SU-DHL-6 (cell line): ENCODE measurements at regions not wholly inside any gene's neighbourhood (a gene's known extent, or its start where the extent isn't known, plus 50 kb on each side); places are given as distances from the start of the nearest gene placed in this dataset.

Experiments used
- H2AFZ ChIP-seq: fragments of 200-600 bp; sonication (generic); 2 replicates; pipeline ENCODE4 v1.6.1; 2014; ENCODE audit warnings: low read depth, mild to moderate bottlenecking, moderate library complexity, mixed read lengths, antibody characterized with exemption, low read length; ENCODE audit not compliant: severe bottlenecking
- H3F3A ChIP-seq: fragments of 200-600 bp; shearing (Covaris generic); 2 replicates; pipeline ENCODE4 v1.6.0; 2016; ENCODE audit warnings: antibody characterized with exemption, mild to moderate bottlenecking; ENCODE audit not compliant: insufficient read depth
- H3K27ac ChIP-seq: fragments of 200-600 bp; sonication (generic); 2 replicates; pipeline ENCODE4 v1.5.1; 2016; ENCODE audit warnings: low read depth, mild to moderate bottlenecking, low read length, moderate library complexity, mixed read lengths
- H3K27me3 ChIP-seq: fragments of 200-600 bp; sonication (generic), shearing (Covaris generic); 2 replicates; pipeline ENCODE4 v1.6.0; 2014; ENCODE audit warnings: mild to moderate bottlenecking, low read length
- H3K36me3 ChIP-seq: fragments of 200-600 bp; sonication (generic); 2 replicates; pipeline ENCODE4 v1.6.1; 2014; ENCODE audit warnings: mild to moderate bottlenecking, low read length, mixed read lengths
- H3K4me2 ChIP-seq: fragments of 300-600, 200-600 bp; shearing (Covaris generic), sonication (generic); 2 replicates; pipeline ENCODE4 v1.6.0; 2014; ENCODE audit warnings: low read length, low read depth, mild to moderate bottlenecking; ENCODE audit not compliant: poor library complexity, severe bottlenecking
- H3K4me3 ChIP-seq: fragments of 200-600 bp; sonication (generic); 2 replicates; pipeline ENCODE4 v1.5.1; 2014; ENCODE audit warnings: antibody characterized with exemption, low read length, mild to moderate bottlenecking, mixed read lengths; ENCODE audit not compliant: insufficient read depth, poor library complexity, severe bottlenecking
- H3K79me2 ChIP-seq: fragments of 200-600 bp; sonication (generic); 2 replicates; pipeline ENCODE4 v1.6.1; 2014; ENCODE audit warnings: mild to moderate bottlenecking, low read length, moderate library complexity; ENCODE audit not compliant: insufficient read depth
- H3K9ac ChIP-seq: fragments of 200-600 bp; sonication (generic); 2 replicates; pipeline ENCODE4 v1.7.0; 2014; ENCODE audit warnings: mild to moderate bottlenecking, low read length
- H3K9me2 ChIP-seq: fragments of 200-600 bp; sonication (generic); replicated peaks from 2 replicates; pipeline ENCODE4 v1.6.1; 2014; ENCODE audit warnings: low read length; ENCODE audit not compliant: insufficient read depth
- H3K9me3 ChIP-seq: fragments of 200-600 bp; sonication (generic); 2 replicates; pipeline ENCODE4 v1.6.1; 2014; ENCODE audit warnings: low read length, mixed read lengths; ENCODE audit not compliant: insufficient read depth
- H4K20me1 ChIP-seq: fragments of 200-600 bp; sonication (generic); 2 replicates; pipeline ENCODE4 v1.6.1; 2014; ENCODE audit warnings: low read depth, mild to moderate bottlenecking, antibody characterized with exemption, low read length, moderate library complexity, mixed read lengths
- EZH2phosphoT487 ChIP-seq: fragments of 200-600 bp; sonication (generic), shearing (Covaris generic); conservative IDR thresholded peaks from 2 replicates; pipeline ENCODE4 v1.6.1; 2018; ENCODE audit warnings: mild to moderate bottlenecking, antibody characterized with exemption, low read length, moderate library complexity, mixed read lengths
- TF ChIP-seq, protein P1 (sequence below): fragments of 200-600 bp; sonication (generic); IDR thresholded peaks from one replicate; pipeline ENCODE4 v1.5.1; 2017; ENCODE audit warnings: antibody characterized with exemption, mild to moderate bottlenecking, low read length, moderate library complexity; ENCODE audit not compliant: insufficient read depth, poor library complexity, severe bottlenecking

DNA sequence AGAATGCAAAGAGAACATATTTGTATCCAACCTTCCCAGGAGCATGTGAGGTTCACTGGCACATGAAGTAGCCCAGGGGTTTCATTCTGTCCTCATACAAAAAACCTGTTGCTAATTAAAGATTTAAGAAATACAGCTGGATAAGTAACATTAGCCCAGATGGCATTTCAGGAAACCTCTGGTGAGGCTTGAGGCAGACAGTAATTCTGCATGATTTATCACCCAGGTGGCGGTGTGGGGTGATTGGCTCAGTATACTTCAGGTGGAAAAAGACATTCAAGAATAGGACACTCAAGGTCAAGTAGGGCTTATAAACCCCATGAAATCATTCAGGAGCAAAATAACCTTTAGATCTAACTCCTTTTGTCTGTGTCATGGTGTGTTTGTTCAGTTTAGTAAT is 237.4 kb downstream of the RNF144A start:
- no peak overlapping the region for H3K4me3 ChIP-seq
- no peak overlapping the region for H3K9ac ChIP-seq
- no peaks in the 10 kb centered on the region for H3K79me2 ChIP-seq
- H3K9me2 ChIP-seq: no peaks in the 10 kb centered on the region
- no peak overlapping the region for H3K27ac ChIP-seq
- no peaks in the 10 kb centered on the region for H3F3A ChIP-seq
- H3K27me3 ChIP-seq: no peaks in the 10 kb centered on the region
- TF ChIP-seq, protein P1, sequence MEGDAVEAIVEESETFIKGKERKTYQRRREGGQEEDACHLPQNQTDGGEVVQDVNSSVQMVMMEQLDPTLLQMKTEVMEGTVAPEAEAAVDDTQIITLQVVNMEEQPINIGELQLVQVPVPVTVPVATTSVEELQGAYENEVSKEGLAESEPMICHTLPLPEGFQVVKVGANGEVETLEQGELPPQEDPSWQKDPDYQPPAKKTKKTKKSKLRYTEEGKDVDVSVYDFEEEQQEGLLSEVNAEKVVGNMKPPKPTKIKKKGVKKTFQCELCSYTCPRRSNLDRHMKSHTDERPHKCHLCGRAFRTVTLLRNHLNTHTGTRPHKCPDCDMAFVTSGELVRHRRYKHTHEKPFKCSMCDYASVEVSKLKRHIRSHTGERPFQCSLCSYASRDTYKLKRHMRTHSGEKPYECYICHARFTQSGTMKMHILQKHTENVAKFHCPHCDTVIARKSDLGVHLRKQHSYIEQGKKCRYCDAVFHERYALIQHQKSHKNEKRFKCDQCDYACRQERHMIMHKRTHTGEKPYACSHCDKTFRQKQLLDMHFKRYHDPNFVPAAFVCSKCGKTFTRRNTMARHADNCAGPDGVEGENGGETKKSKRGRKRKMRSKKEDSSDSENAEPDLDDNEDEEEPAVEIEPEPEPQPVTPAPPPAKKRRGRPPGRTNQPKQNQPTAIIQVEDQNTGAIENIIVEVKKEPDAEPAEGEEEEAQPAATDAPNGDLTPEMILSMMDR: no peak
- TF ChIP-seq EZH2phosphoT487: no peak
- H3K4me2 ChIP-seq: no peak overlapping the region
- H4K20me1 ChIP-seq: no peaks in the 10 kb centered on the region
- no peaks in the 10 kb centered on the region for H3K36me3 ChIP-seq
- no peak overlapping the region for H2AFZ ChIP-seq
- H3K9me3 ChIP-seq: no peaks in the 10 kb centered on the region

DNA sequence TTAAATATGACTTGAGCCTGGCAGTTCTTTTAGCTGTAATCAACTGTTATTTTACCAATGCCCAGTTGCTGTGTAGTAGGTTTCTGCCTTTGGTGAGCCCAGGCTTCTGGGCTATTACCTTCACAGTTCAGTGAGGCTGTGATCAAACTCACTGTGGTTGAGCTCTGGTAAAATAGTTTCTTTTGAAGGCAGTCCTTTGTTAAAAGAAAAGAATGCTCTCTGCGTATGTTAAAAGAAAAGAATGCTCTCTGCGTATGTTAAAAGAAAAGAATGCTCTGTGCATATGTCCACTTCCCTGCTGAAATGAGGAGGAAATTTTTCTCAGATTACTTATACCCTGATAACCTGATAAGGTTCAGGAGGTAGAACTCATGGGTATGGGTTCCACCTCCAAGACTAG is 244.3 kb downstream of the RNF144A start:
- Histone ChIP-seq H3K27me3 (no peaks in the 10 kb centered on the region), H2AFZ (no peak overlapping the region), H3K9me3 (no peaks in the 10 kb centered on the region), H3F3A (no peaks in the 10 kb centered on the region), H3K4me3 (no peak overlapping the region), H4K20me1 (no peaks in the 10 kb centered on the region), H3K4me2 (no peak overlapping the region), H3K36me3 (no peaks in the 10 kb centered on the region), H3K79me2 (no peaks in the 10 kb centered on the region), H3K9ac (no peak overlapping the region), H3K27ac (no peak overlapping the region), H3K9me2 (no peaks in the 10 kb centered on the region)
- TF ChIP-seq, protein P1: no peak
- TF ChIP-seq EZH2phosphoT487: no peak

DNA sequence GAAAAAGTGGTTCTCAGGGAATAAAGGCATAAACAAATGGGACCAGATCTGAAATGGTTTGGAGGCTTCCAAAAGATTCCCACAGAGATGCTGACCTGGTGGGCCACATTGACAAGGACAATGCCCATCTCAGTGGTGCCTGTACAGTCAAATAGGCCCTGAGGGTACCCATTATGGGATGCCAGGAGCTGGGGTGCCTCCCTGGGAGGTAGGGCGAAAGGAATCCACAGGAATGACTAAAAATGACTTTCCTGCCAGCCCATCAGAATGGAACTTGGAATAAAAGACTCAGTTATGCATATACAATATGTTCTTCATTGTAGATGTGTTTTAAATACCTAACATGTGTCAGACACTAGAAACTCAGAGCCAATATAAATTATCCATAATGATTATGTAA is 248.5 kb downstream of the RNF144A start:
- Histone ChIP-seq H3K9me3 (no peaks in the 10 kb centered on the region), H3K4me3 (no peak overlapping the region), H3K9me2 (no peaks in the 10 kb centered on the region), H3K36me3 (no peaks in the 10 kb centered on the region), H3K27ac (no peak overlapping the region), H3K79me2 (no peaks in the 10 kb centered on the region), H3K4me2 (no peak overlapping the region), H2AFZ (no peak overlapping the region), H3F3A (no peaks in the 10 kb centered on the region), H3K9ac (no peak overlapping the region), H3K27me3 (no peaks in the 10 kb centered on the region), H4K20me1 (no peaks in the 10 kb centered on the region)
- TF ChIP-seq, protein P1: no peak
- no peak for TF ChIP-seq EZH2phosphoT487
